Erythroblast (primary cell): ENCODE measurements at regions not wholly inside any gene's neighbourhood (a gene's known extent, or its start where the extent isn't known, plus 50 kb on each side); places are given as distances from the start of the nearest gene placed in this dataset.

Experiments used
- DNase-seq, 2 experiments: peaks; one replicate each; lab custom pipeline; 2025; lab: John Stamatoyannopoulos, UW
- GATA1 ChIP-seq: IDR thresholded peaks from 2 replicates; pipeline ENCODE4 v1.6.1; 2011; ENCODE audit warnings: low read depth, mild to moderate bottlenecking, control low read depth, low read length, moderate library complexity
- POLR2A ChIP-seq: IDR thresholded peaks from 2 replicates; pipeline ENCODE4 v1.6.1; 2011; ENCODE audit warnings: mild to moderate bottlenecking, low read length

GRCh38 chr1:112063781-112064728 is 74.6 kb upstream of the KCND3 start:
- TF ChIP-seq GATA1: no peak
- TF ChIP-seq POLR2A: no peak
- DNase-seq: no peak

GRCh38 chr1:112067989-112068388 is 78.5 kb upstream of the KCND3 start:
- no peak for DNase-seq
- TF ChIP-seq POLR2A (no peak), GATA1 (no peak)

GRCh38 chr1:112070677-112071076 is 81.2 kb upstream of the KCND3 start:
- TF ChIP-seq GATA1 (no peak), POLR2A (no peak)
- DNase-seq: no peak

GRCh38 chr1:112074711-112075110 is 85.2 kb upstream of the KCND3 start:
- no peak for DNase-seq
- TF ChIP-seq GATA1 (no peak), POLR2A (no peak)

GRCh38 chr1:112075566-112075965 is 86.1 kb upstream of the KCND3 start:
- TF ChIP-seq GATA1 (no peak), POLR2A (no peak)
- DNase-seq: no peak

GRCh38 chr1:112079446-112079845 is 90.0 kb upstream of the KCND3 start:
- no peak for DNase-seq
- TF ChIP-seq POLR2A (no peak), GATA1 (no peak)

- DNase-seq: no peak
- TF ChIP-seq GATA1: no peak
- no peak for TF ChIP-seq POLR2A
Measured at GRCh38 chr1:112083487-112083886, 94.0 kb upstream of the KCND3 start.

- DNase-seq: no peak
- no peak for TF ChIP-seq POLR2A
- no peak for TF ChIP-seq GATA1
Measured at GRCh38 chr1:112092656-112093371, 103.3 kb upstream of the KCND3 start.

GRCh38 chr1:112093372-112093694 is 103.9 kb upstream of the KCND3 start:
- TF ChIP-seq GATA1: no peak
- no peak for TF ChIP-seq POLR2A
- DNase-seq: no peak

GRCh38 chr1:112099979-112100378 is 110.5 kb upstream of the KCND3 start:
- no peak for TF ChIP-seq GATA1
- TF ChIP-seq POLR2A: no peak

GRCh38 chr1:112105557-112105956 is 116.1 kb upstream of the KCND3 start:
- TF ChIP-seq POLR2A (no peak), GATA1 (no peak)
- DNase-seq: no peak

More at GRCh38 chr1:112099979-112100378, 110.5 kb upstream of the KCND3 start:
- DNase-seq: no peak

- no peak for TF ChIP-seq POLR2A
- TF ChIP-seq GATA1: no peak
- no peak for DNase-seq
Measured at GRCh38 chr1:112110031-112110430, 120.6 kb upstream of the KCND3 start.

GRCh38 chr1:112111734-112112133 is 122.3 kb upstream of the KCND3 start:
- DNase-seq: no peak

GRCh38 chr1:112114540-112114939 is 125.1 kb upstream of the KCND3 start:
- no peak for DNase-seq
- TF ChIP-seq GATA1 (no peak), POLR2A (no peak)

More at GRCh38 chr1:112111734-112112133, 122.3 kb upstream of the KCND3 start:
- TF ChIP-seq POLR2A (no peak), GATA1 (no peak)
